DMS 273 (cell line): ENCODE measurements at regions not wholly inside any gene's neighbourhood (a gene's known extent, or its start where the extent isn't known, plus 50 kb on each side); places are given as distances from the start of the nearest gene placed in this dataset.
A peak's percentile ranks its signal among the peaks of the same experiment; 100 is the strongest.
"Not testable (repeated sequence)": the region's sequence is repeated elsewhere in the genome, so short reads cannot be mapped to it uniquely, and the experiment has no call there.

Experiments
- DNase-seq: peaks from one replicate; lab custom pipeline; 2025; ENCODE audit not compliant: unreplicated experiment; lab: John Stamatoyannopoulos, UW

DNA sequence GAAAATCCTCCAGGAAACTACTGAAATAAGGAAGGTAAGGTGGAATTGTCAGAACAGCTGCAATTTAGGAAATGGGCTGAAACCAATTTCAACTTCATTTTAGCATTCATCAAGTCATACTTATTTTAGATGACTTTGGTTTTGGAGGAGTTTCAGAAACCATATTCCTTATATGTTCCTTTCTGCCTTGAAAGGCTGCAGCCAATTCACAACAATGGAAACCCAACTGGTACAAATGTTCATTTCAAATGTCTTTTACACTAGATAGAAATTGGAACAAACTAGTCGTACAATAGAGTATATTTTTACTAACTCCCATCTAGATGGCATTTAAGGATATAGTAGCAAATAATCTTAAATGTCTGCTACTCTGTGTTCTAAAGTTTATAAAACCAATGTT lies 82.6 kb upstream of the ANKH start:
- DNase-seq: no peak

- no peak for DNase-seq
These were observed 81.6 kb upstream of the ANKH start for GRCh38 chr5:14953075-14953607.

GRCh38 chr5:14948383-14948782 lies 76.8 kb upstream of the ANKH start:
- DNase-seq: no peak

- DNase-seq: peak; percentile 74
These were observed 75.4 kb upstream of the ANKH start for GRCh38 chr5:14946815-14947620.

DNA sequence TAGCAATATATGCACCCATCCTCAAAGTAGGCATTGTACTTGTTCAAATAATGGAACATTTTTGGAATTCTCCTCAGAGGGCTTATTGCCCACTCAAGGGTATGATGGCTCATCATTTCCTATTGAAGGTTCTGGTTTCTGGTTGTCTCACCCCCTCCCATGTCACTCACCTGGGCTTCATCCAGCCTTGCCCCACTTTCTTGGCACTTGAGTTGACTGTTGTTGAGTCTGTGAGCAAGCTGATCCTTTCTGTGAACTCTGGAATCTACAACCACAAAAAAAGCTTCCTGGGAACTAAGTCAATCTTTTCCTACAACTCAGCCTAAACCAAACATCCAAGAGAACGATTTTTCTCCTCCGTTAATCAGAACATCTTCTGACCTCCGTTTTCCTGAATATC lies 73.9 kb upstream of the ANKH start:
- no peak for DNase-seq

GRCh38 chr5:14944996-14945395 lies 73.4 kb upstream of the ANKH start:
- DNase-seq: no peak

GRCh38 chr5:14944350-14944739 lies 72.8 kb upstream of the ANKH start:
- no peak for DNase-seq

DNA sequence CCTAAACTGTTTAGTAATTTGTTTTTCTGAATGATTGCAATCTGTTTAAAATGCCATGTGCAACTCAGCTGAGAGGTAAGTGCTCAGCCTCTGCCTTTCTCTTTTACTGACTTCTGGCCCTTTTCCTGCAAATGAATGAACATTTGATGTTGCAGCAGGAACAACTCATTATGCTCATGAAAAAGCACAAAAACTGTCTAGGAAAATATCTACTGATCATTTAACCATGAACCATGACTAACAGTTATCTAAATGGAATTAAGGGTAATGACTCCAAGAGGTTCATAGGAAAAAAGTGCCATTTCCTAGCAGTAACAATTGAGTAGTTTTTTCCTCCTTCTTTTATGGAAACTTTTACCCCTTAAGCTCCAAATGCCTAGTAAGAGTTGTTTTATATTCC lies 70.6 kb upstream of the ANKH start:
- no peak for DNase-seq

DNA sequence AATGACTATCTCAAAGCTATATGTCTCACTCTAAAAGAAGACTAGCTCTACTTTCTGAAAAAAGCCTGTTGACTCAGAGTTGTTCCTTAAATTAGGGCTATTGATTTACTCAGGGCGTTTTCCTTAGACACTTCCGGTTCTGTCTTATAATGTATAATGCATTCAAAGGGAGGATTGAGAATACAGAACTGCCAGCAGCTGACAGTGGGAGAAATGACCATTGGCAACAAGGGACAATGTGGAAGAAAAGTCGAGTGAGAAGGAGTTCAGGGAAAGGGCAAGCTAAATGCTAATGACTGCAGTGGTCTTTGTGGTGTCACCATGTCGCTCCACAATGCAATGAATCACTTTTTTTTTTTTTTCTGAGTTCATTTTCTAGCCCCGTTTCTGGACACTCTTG lies 65.7 kb upstream of the ANKH start:
- DNase-seq: no peak

DNA sequence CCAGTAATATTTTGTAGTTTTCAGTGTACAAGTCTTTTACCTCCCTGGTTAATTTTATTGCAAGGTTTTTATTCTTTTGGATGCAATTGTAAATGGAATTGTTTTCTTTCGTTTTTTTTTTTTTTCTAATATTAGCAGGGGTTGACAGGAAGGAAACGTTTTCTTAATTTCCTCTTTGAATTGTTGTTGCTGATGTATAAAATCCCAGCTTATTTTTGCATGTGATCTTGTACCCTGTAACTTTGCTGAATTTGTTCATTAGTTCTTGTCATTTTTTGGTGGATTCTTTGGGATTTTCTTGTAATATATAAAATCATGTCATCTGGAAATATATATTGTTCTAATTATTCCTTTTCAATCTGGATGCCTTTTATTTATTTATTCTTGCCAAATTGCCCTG lies 65.0 kb upstream of the ANKH start:
- no peak for DNase-seq

GRCh38 chr5:14935341-14935740 lies 63.8 kb upstream of the ANKH start:
- no peak for DNase-seq

DNA sequence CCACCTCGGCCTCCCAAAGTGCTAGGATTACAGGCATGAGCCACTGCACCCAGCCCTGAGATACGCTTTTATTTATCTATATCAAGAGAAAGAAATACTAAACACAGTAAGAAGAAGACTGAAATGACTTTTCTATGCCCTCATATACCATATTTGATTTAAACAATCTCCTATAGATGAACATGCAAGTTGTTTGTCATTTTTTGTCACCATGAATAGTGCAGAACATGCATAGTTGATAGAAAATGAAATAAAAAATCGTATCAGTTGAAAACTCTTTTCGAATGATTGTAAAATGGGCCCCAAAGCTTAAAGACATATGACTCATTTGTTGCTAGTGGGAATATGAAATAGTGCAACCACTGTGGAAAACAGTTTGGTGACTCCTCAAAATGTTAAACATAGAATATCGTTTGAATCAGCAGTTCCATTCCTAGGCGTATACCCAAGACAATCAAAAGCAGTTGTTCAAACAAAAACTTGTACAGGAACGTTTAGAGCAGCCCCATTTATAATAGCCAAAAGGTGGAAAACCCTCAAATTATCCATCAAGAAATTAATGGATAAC lies 61.4 kb upstream of the ANKH start:
- DNase-seq: no peak

DNA sequence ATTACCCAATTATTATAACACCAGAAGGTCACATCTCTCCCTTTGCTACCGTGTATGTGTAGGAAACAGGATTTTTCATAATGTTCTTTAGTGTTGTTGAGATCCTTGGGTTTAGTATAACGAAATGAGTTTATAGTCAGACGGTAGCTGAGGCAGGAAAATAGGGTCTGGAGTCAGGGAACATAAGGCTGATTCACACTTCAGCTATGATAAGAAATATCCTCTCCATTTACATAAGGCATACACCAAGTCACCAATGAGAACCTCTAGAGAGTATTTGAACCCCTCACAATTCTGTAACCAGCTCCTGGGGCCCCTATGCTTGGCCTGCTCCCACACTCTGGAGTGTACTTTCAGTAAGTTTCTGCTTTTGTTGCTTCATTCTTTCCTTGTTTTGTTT lies 58.9 kb upstream of the ANKH start:
- no peak for DNase-seq

DNA sequence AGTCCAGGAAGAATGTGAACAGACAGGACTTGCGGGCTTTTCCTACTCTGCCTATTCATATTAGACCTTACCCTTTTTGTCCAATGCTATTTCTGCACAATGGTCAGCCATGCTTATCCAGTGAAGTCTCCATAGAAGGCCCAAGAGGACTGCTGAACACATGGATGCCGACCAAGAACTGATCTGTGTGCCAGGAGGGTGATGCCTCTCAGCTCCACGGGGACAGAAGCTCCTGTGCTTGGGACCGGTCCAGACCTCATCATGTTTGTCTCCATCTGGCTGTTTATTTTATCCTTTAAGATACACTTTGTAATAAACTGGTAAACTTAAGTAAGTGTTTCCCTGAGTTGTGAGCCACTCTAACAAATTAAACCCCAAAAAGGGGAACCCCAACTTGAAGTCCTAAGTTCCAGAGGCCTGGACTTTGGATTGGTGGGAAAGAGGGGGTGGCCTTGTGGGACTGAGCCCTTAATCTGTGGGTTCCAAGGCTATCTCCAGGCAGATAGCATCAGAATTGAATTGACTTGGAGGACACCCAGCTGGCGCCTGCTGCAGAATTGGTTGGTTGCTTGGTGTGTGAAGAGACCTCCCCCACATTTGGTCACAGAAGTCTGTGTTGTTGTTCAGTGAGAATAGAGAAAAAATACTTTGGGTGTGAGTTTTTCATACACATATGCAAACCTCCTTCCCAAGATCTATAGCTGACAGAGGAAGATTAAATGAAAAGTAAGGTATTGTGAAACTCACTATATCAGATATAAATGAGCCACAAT lies 57.9 kb upstream of the ANKH start:
- peak; percentile 55 for DNase-seq

DNA sequence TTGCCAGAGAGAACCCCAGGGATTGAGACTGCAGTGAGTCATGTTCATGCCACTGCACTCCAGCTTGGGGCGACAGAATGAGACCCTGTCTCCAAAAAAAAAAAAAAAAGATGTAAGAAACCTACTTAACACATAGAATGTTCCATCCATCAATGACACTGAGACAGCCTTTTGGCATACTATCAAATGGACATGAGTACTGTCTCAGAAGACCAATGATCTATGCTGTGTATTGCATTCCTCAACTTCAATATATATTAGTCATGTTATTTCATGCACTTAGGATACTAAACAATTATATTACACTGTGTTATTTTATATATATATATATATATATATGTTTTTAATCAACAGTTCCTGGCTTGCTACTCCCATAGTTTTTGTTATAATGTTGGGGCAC lies 57.1 kb upstream of the ANKH start:
- DNase-seq: peak; percentile 14

DNA sequence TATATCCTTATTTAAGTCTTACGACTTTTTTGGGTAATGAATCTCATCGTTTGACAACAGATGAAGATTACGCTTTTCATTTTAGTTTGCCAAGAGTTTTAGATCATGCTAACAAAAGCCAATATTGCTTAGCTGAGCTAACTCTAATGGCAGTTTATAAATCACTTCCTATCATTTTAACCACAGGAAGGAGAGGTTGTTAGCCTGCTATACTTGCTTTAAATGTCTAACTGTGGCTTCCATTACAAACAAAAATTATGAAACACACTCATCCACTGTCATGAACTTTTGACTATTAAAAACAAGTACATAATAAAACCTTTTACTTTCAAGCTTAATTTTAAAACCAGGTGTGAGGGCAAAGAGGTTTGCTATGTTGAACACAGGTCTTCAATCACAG lies 53.7 kb upstream of the ANKH start:
- no peak for DNase-seq

GRCh38 chr5:14922952-14923351 lies 51.4 kb upstream of the ANKH start:
- not testable (repeated sequence) for DNase-seq

GRCh38 chr5:14922456-14922855 lies 50.9 kb upstream of the ANKH start:
- no peak for DNase-seq
